ENCODE measurements at regions not wholly inside any gene's neighbourhood (a gene's known extent, or its start where the extent isn't known, plus 50 kb on each side); places are given as distances from the start of the nearest gene placed in this dataset.

DNA sequence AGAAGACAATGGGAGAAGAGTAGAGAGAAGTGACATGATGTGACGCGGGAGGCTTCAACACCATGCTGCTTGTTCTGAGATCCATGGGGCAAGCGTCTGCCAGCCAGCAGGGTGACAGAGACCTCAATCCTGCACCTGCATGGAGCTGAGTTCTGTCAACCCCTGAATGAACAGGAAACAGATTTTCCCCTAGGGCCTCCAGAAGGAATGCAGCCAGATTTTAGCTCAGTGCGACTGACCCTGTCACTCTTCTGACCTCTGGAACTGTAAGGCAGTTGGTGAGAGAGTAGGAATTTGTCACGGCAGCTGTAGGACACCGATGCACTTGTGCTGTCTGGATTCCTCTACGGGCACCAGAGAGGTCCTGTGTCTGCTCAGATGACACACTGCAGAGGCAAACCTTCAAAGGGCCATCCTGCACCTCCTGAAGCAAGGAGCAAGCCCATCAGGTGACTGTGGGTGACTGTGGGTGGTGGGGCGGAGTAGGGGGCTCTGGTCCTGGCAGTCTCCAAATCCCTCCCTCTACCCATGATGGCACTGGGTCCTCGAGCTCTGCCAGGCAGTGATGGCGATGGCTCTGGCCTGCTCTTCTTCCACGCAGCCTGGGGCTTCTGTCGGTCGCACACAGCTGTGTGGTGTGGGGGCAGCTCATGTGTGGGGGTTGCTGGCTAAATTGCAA lies 194.3 kb upstream of the TWIST2 start:
- no peak for DNase-seq (ENCODE audit: low spot score)

GRCh38 chr2:238654479-238655197 lies 193.2 kb upstream of the TWIST2 start:
- DNase-seq (ENCODE audit: low spot score) = no peak

- DNase-seq (ENCODE audit: low spot score) = no peak
These were observed 192.6 kb upstream of the TWIST2 start for GRCh38 chr2:238655198-238655860.

DNA sequence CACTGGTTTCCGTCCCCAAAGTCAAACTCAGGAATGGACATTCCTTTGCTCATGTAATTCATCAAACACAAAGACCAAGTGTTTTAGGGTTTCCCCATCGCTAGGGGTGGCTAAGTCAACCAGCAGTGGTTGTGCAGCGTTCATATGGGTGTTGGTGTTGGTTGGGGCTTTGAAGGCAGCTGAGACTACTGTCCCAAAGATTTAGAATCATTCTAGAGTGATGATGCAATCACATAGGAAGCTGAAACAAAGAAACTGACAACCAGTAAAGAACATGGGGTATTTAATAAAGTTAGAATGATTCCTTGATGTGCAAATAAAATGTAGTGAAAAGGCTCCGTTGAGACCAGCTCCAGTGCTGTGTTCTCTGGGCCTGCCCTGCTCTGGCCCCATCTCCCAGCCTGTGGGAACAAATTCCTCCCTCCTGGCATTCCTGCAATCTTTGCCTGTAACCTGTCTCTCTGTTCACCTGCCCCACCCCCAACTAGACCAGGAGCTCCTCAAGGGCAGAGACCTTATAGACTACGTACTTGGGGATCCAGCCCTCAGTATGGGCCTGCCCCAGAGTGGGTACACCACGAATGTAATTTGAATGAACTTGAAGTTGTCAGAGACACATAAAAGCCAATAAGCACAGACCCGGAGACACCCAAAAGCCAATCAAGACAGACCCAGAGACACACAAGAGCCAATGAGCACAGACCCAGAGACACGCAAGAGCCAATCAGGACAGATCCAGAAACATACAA lies 191.7 kb upstream of the TWIST2 start:
- DNase-seq (ENCODE audit: low spot score) = no peak

DNA sequence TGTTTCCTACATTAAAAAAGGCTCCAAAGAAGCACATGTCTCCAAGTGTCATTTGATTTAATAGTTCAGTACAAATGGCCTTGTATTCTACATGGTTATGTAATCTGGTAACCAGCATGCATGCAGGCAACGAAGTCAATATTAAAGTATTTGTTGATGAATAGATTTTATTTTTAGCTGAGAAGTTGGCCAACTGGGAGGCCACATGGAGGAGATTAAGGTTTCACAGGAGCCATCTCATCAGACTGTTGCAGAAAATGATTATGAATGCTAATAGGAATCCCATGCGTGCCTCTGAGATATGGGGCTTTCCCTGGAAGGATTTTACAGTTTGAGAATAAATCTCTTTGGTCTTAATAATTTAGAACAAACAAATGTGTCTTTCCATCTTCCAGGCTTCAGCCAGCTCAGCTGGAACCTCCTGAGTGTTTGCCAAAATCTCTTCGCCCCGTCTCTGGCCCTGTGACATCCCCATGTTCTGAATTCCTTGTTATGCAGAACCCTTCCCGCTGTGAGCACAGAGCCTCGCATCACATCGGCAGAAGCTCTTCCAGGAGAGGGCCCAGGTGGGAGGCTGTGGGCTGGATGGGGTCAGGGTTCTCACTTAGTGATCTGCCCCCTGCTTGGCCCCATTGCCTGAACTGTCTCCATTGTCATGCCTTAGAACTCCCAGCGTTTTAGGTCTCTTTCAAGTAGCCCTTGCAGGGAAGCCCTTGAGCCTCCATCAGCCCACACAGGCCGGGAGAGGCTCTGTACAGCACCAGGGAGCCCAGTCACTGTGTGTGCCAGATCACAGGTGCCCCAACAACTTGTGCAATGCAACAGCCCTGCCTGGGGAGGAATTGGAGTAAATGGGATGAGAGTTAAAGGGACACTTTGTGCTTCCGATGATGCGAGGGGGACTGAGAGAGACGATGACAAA lies 190.5 kb upstream of the TWIST2 start:
- no peak for DNase-seq (ENCODE audit: low spot score)

- DNase-seq (ENCODE audit: low spot score) = no peak
These were observed 189.9 kb upstream of the TWIST2 start for GRCh38 chr2:238658054-238658407.

GRCh38 chr2:238658820-238659219 lies 189.1 kb upstream of the TWIST2 start:
- DNase-seq (ENCODE audit: low spot score) = no peak

GRCh38 chr2:238659231-238659630 lies 188.7 kb upstream of the TWIST2 start:
- no peak for DNase-seq (ENCODE audit: low spot score)

GRCh38 chr2:238663586-238663985 lies 184.3 kb upstream of the TWIST2 start:
- DNase-seq (ENCODE audit: low spot score) = no peak

DNA sequence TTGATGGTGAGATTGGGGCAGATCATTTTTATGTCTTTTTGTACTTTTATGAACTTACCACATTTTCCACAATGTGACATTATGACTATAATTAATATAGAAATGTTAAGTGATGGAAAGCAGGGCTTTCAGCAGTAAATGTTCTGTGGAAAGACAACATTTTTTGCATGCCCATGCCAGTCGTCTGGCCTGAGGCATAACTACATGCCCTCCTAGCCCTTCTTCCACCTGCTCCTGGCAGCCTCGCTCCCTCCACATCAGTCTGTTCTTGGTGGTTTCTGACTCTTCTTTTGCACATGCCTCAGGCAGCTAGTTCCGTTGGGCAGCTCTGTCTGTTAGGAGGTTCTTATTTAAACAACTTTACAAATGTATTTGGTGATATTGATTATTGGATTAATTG lies 182.0 kb upstream of the TWIST2 start:
- no peak for DNase-seq (ENCODE audit: low spot score)

DNA sequence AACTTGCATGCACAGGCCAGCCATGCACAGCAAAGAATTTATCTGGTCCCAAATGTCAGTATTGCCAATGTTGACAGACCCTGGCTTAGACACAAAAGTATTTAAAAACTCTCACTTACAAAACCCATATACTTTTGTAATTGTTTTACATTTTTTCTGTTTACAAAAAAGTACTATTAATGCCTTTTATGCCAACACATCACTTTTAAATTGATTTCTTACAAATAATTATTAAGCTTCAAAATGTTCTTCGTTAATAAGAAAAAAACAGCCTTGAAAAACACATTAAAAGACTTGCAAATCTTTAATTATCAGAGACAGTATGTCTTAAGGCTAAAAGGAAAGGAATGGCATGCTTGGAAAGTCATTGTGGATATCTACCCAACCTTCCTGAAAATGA lies 181.3 kb upstream of the TWIST2 start:
- no peak for DNase-seq (ENCODE audit: low spot score)

- DNase-seq (ENCODE audit: low spot score) = no peak
These were observed 180.9 kb upstream of the TWIST2 start for GRCh38 chr2:238667008-238667407.

- DNase-seq (ENCODE audit: low spot score) = no peak
These were observed 180.2 kb upstream of the TWIST2 start for GRCh38 chr2:238667639-238668038.

- no peak for DNase-seq (ENCODE audit: low spot score)
These were observed 179.5 kb upstream of the TWIST2 start for GRCh38 chr2:238668426-238668825.

DNA sequence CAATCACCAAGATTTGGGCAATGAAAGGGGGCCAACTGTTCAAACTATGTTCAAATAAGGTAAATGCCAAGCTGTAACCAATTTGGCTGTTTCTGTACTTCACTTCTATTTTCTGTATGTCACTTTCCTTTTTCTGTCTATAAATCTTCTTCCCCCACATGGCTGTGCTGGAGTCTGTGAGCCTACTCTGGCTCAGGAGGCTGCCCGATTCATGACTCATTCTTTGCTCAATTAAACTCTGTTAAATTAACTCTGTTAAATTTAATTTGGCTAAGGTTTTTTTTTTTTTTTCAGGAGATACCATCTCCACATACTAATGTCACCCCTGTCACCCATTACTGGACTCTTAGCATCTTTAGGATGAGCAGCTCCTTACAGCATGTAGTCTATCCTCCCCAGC lies 178.8 kb upstream of the TWIST2 start:
- no peak for DNase-seq (ENCODE audit: low spot score)

- DNase-seq (ENCODE audit: low spot score) = no peak
These were observed 178.3 kb upstream of the TWIST2 start for GRCh38 chr2:238669581-238670080.

GRCh38 chr2:238670111-238670585 lies 177.7 kb upstream of the TWIST2 start:
- DNase-seq (ENCODE audit: low spot score) = no peak

DNA sequence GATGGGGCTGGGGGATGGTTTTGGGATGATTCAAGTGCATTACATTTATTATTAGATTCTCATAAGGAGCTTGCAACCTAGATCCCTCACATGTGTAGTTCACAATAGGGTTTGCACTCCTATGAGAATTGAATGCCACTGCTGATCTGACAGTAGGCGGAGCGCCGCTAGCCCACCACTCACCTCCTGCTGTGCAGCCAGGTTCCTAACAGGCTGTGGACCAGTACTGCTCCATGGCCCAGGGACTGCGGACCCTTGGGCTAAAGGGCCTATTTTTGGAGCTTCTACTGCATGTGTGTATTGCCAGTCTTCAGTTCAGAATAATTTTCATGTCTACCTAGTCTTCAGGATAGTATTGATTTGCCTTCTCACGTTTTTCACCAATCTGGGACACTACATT lies 165.3 kb upstream of the TWIST2 start:
- DNase-seq (ENCODE audit: low spot score) = no peak

DNA sequence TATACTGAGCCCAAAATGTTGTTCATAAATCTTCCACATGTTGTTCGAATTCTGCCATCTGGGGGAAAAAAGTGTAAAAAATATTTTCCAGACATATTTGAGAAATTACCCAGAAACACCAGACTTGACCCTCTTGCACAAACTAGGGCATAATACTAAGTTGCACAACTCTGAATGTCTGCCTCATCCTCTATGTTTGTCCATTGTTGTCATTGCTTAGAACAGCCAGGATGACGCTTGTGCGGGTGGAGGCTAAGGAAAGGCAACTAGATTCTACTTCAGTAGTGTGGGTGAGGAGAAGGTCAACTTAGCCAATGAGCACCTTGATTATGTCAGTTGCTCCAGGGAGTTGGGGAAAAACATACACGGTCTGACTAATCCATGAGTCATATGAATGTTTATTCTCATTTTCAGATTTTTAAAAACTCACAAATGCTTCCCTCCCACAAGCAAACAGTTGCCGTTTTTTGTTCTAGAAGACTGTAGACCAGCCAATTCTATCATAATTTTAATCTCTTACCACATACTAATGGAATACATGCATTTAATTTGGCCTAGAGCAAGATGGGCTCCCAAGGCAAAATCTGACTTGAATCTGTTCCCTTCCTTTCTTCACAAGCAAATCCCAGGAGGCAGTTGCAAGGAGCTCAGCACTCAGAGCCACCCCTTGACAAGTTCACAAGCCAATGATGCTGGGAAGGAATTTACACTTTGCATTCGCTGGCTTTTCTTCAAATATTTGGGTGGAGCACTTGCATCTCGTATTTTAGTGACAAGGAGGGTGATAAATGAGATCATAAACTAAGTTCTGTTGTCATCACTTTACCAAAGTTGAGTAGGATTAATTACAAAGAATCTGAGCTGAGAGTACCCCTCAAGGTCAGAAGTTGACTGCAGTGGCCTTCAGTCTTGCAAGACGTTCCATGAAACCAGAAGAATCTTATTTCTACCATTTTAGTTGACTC lies 163.2 kb upstream of the TWIST2 start:
- DNase-seq (ENCODE audit: low spot score) = peak; percentile 52

DNA sequence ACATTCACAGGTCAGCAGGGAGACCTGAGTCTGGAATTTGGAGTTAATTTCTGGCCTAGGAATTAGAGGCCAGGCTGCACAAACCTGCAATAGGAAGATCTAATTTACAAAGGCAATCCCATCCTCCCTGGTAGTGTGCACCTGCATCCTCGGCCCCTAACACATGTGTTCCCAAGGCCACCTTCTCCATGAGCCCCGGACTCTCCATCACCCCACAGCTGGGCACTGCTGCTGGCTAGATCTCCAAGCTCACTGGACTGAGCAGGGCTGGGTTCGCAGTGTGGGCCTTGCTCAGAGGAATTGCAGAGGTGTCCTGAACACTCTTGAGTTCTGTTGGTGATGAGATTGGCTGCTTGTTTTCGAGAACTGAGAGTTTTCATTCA lies 162.6 kb upstream of the TWIST2 start:
- no peak for DNase-seq (ENCODE audit: low spot score)
